ENCODE measurements at regions not wholly inside any gene's neighbourhood (a gene's known extent, or its start where the extent isn't known, plus 50 kb on each side); places are given as distances from the start of the nearest gene placed in this dataset.

DNA sequence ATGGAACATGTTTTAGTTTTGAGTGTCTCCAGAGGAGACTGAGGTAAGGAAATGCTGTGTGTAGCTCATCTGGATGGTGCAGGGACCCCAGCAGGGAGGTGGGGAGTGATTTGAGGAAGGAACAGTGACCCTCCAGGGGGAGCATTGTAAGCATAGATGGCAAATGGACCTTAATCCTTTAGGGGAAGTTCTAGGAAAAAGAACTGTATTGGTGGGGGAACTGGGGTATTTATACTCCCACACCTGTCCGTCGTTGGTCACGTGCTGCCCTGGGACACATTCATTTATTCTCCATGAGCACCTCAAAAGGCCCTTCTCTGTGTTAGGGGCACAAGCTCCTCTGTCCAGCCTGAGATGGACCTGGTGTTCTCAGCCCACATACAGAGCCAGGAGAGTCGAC lies 233.9 kb upstream of the HDAC4 start:
- TF ChIP-seq ZNF133 (CRISPR knock-in tag; IDR thresholded peaks at IDR 0.05) (no peak), ZFP36 (IDR thresholded peaks at IDR 0.05; ENCODE audit: low read depth, low read length, partially characterized antibody) (no peak), GMEB1 (CRISPR knock-in tag; IDR thresholded peaks at IDR 0.05) (no peak), SRSF1 (IDR thresholded peaks at IDR 0.05; ENCODE audit: low read depth, low read length) (no peak), MYC (IDR thresholded peaks at IDR 0.05; ENCODE audit: low read depth, low read length) (no peak), MYC (CRISPR knock-in tag; IDR thresholded peaks at IDR 0.05; ENCODE audit: borderline replicate concordance, low read depth) (no peak)
